B cell (primary cell): ENCODE measurements at regions not wholly inside any gene's neighbourhood (a gene's known extent, or its start where the extent isn't known, plus 50 kb on each side); places are given as distances from the start of the nearest gene placed in this dataset.

ENCODE experiments used
- ATAC-seq: fragments of 200-7000 bp; cut with Tn5 transposase; one replicate; pipeline ENCODE4 v1.10.0; 2021; ENCODE audit warnings: low read depth, mild to moderate bottlenecking, moderate number of reproducible peaks, moderate library complexity
- CTCF ChIA-PET: fragments of 350-600 bp; sonication (Branson Sonifier 250); formaldehyde crosslinking; loops from one replicate; lab custom pipeline; 2021; ENCODE audit warnings: antibody characterized with exemption, inconsistent platforms; lab: Charles Lee
- POLR2A ChIA-PET: fragments of 350-600 bp; sonication (Branson Sonifier 250); formaldehyde crosslinking; loops from one replicate; lab custom pipeline; 2021; ENCODE audit warnings: antibody characterized with exemption; lab: Charles Lee
- DNase-seq: peaks from one replicate; pipeline ENCODE4 v3.0.0; 2013
- H2AFZ ChIP-seq: 2 replicates; pipeline ENCODE4 v1.6.1; 2012; ENCODE audit warnings: mild to moderate bottlenecking, low read depth, low read length; ENCODE audit not compliant: insufficient read depth, poor library complexity, severe bottlenecking
- H3K27ac ChIP-seq, 2 donors: 1 replicate in 1 of 2; 2 replicates in 1 of 2; pipeline ENCODE4 v1.5.1; 2012 to 2013; ENCODE audit warnings: low read length in 2 of 2, mild to moderate bottlenecking in 2 of 2, moderate library complexity in 1 of 2
- H3K27me3 ChIP-seq, 4 experiments: fragments of 200-600 bp in 1 of 4; sonication (generic) in 1 of 4; replicated peaks in 1 of 4; 1 replicate in 2 of 4; 2 replicates in 2 of 4; pipeline versions ENCODE4 v1.6.1 to v1.7.0; 2013 to 2016; ENCODE audit warnings: low read length in 3 of 4, mild to moderate bottlenecking in 2 of 4, mixed read lengths in 1 of 4, moderate library complexity in 1 of 4; ENCODE audit not compliant: insufficient read depth in 4 of 4, control insufficient read depth in 3 of 4; ENCODE audit errors: control extremely low read depth in 1 of 4
- H3K36me3 ChIP-seq, 2 experiments: replicated peaks in 1 of 2; 1 replicate in 1 of 2; 2 replicates in 1 of 2; pipeline versions ENCODE4 v1.6.1 to v1.7.1; 2013; ENCODE audit warnings: low read length in 1 of 2; ENCODE audit not compliant: insufficient read depth in 2 of 2, control insufficient read depth in 1 of 2; ENCODE audit errors: control extremely low read depth in 1 of 2, extremely low read depth in 1 of 2
- H3K4me1 ChIP-seq, 2 donors: fragments of 200-600 bp in 1 of 2; sonication (generic) in 1 of 2; 1 replicate in 1 of 2; 2 replicates in 1 of 2; pipeline versions ENCODE4 v1.5.1 to v1.6.1; 2013 to 2017; ENCODE audit warnings: low read length in 2 of 2; ENCODE audit not compliant: control insufficient read depth in 2 of 2, insufficient read depth in 2 of 2
- H3K4me2 ChIP-seq: replicated peaks from 2 replicates; pipeline ENCODE3; 2012; ENCODE audit warnings: mild to moderate bottlenecking, low read depth, low read length; ENCODE audit not compliant: poor library complexity, severe bottlenecking
- H3K4me3 ChIP-seq, 5 experiments: fragments of 200-600 bp in 1 of 5; sonication (generic) in 1 of 5; 1 replicate in 3 of 5; 2 replicates in 2 of 5; pipeline versions ENCODE4 v1.5.1 to v1.7.0; 2011 to 2016; ENCODE audit warnings: low read length in 4 of 5, mild to moderate bottlenecking in 4 of 5, low read depth in 2 of 5, control low read depth in 1 of 5, moderate library complexity in 1 of 5; ENCODE audit not compliant: insufficient read depth in 1 of 5; ENCODE audit errors: control extremely low read depth in 1 of 5, extremely low read depth in 1 of 5
- H3K79me2 ChIP-seq: fragments of 200-600 bp; sonication (generic); one replicate; pipeline ENCODE4 v1.6.0; 2016; ENCODE audit warnings: low read length; ENCODE audit not compliant: control insufficient read depth, insufficient read depth
- H3K9ac ChIP-seq: fragments of 200-600 bp; sonication (generic); 2 replicates; pipeline ENCODE4 v1.6.1; 2017; ENCODE audit warnings: mild to moderate bottlenecking, low read length, moderate library complexity
- H3K9me3 ChIP-seq, 3 donors: one replicate each; pipeline versions ENCODE4 v1.6.1 to v1.7.1; 2013; ENCODE audit warnings: low read length in 2 of 3; ENCODE audit not compliant: control insufficient read depth in 2 of 3, insufficient read depth in 1 of 3; ENCODE audit errors: control extremely low read depth in 1 of 3
- H4K20me1 ChIP-seq: 2 replicates; pipeline ENCODE4 v1.6.0; 2012; ENCODE audit warnings: mild to moderate bottlenecking, low read length; ENCODE audit not compliant: insufficient read depth, control insufficient read depth, poor library complexity, severe bottlenecking
- H3K27ac Mint-ChIP-seq: one replicate; pipeline ENCODE4 v1.8.0; 2021; ENCODE audit warnings: mixed read lengths
- H3K27me3 Mint-ChIP-seq: one replicate; pipeline ENCODE4 v1.8.0; 2021; ENCODE audit warnings: mixed read lengths
- H3K4me1 Mint-ChIP-seq: one replicate; pipeline ENCODE4 v1.8.0; 2021; ENCODE audit warnings: mixed read lengths
- H3K4me3 Mint-ChIP-seq: one replicate; pipeline ENCODE4 v1.8.0; 2021; ENCODE audit warnings: mixed read lengths
- H3K9me3 Mint-ChIP-seq: one replicate; pipeline ENCODE4 v1.8.0; 2022; ENCODE audit warnings: mixed read lengths; ENCODE audit not compliant: insufficient read depth
- CTCF ChIP-seq: fragments of 200-600 bp; IDR thresholded peaks from one replicate; pipeline ENCODE4 v1.8.0; 2022; ENCODE audit warnings: antibody characterized with exemption, mild to moderate bottlenecking
- EZH2 ChIP-seq: IDR thresholded peaks from 2 replicates; pipeline ENCODE4 v1.6.1; 2012; ENCODE audit warnings: borderline replicate concordance, low read depth, mild to moderate bottlenecking, moderate library complexity, low read length; ENCODE audit not compliant: insufficient read depth, poor library complexity, severe bottlenecking
- WGBS: methylation state at CpG from one replicate; pipeline ENCODE4 v1.1.5; 2013; ENCODE audit warnings: missing lambda C conversion rate; ENCODE audit not compliant: insufficient coverage; 5-methylcytosine and 5-hydroxymethylcytosine counted together
- intact Hi-C: fragments of 100-400 bp; cut with micrococcal nuclease; formaldehyde crosslinking; loops from one replicate; pipeline ENCODE4 v1.10.0; 2022

GRCh38 chr6:91098006-91098405, 511.1 kb upstream of the MAP3K7 start:
- Histone ChIP-seq H3K36me3 (no peaks in the 10 kb centered on the region), H3K9ac (no peak overlapping the region), H3K4me3 (no peak overlapping the region), H3K27me3 (no peaks in the 10 kb centered on the region), H2AFZ (no peak overlapping the region), H3K79me2 (no peaks in the 10 kb centered on the region), H3K4me2 (no peak overlapping the region), H3K9me3 (no peaks in the 10 kb centered on the region), H4K20me1 (no peaks in the 10 kb centered on the region), H3K27ac (no peak overlapping the region), H3K4me1 (no peaks in the 10 kb centered on the region)
- TF ChIP-seq CTCF (no peak), EZH2 (no peak)
- Mint-ChIP-seq H3K9me3 (no peaks in the 10 kb centered on the region), H3K27me3 (no peaks in the 10 kb centered on the region), H3K4me1 (no peaks in the 10 kb centered on the region), H3K27ac (no peak overlapping the region), H3K4me3 (no peak overlapping the region)
- 84% methylated on average over 2 of the region's 5 CpGs for WGBS
- no peak for ATAC-seq
- ChIA-PET POLR2A (no interaction called here), CTCF (no interaction called here)
- intact Hi-C loops, result no loop called here
- DNase-seq, result no peak

GRCh38 chr6:91097364-91097763, 510.5 kb upstream of the MAP3K7 start:
- Mint-ChIP-seq H3K9me3 (no peaks in the 10 kb centered on the region), H3K4me3 (no peak overlapping the region), H3K4me1 (no peaks in the 10 kb centered on the region), H3K27ac (no peak overlapping the region), H3K27me3 (no peaks in the 10 kb centered on the region)
- H3K4me1 ChIP-seq, result no peaks in the 10 kb centered on the region
- DNase-seq (no peak), ATAC-seq (no peak)
- H2AFZ ChIP-seq, result no peak overlapping the region
- H3K36me3 ChIP-seq, result no peaks in the 10 kb centered on the region
- no peaks in the 10 kb centered on the region for H3K27me3 ChIP-seq
- H3K4me3 ChIP-seq, result no peak overlapping the region
- no peaks in the 10 kb centered on the region for H3K79me2 ChIP-seq
- no peaks in the 10 kb centered on the region for H3K9me3 ChIP-seq
- ChIA-PET POLR2A (no interaction called here), CTCF (no interaction called here)
- H4K20me1 ChIP-seq, result no peaks in the 10 kb centered on the region
- 100% methylated on average over 3 of the region's 5 CpGs for whole genome bisulfite sequencing
- no peak overlapping the region for H3K27ac ChIP-seq
- no peak overlapping the region for H3K4me2 ChIP-seq
- intact Hi-C loops, result no loop called here
- no peak for TF ChIP-seq EZH2
- no peak for TF ChIP-seq CTCF
- no peak overlapping the region for H3K9ac ChIP-seq
